Pancreas (tissue), 10 donors: ENCODE measurements at regions not wholly inside any gene's neighbourhood (a gene's known extent, or its start where the extent isn't known, plus 50 kb on each side); places are given as distances from the start of the nearest gene placed in this dataset.

Source experiments
- ATAC-seq, 4 donors: fragments of 200-7000 bp; cut with Tn5 transposase; one replicate each; pipeline versions ENCODE4 v1.8.0 to v1.9.1; 2020; ENCODE audit warnings: mild to moderate bottlenecking in 4 of 4, moderate library complexity in 4 of 4
- DNase-seq, 6 donors: peaks; one replicate each; pipeline ENCODE4 v3.0.0-alpha.2; 2020
- FAIRE-seq: peaks from 2 replicates; lab custom pipeline; 2012; peaks lifted over from hg19 to GRCh38; lab: Jason Lieb, UNC
- H3K27ac ChIP-seq, 4 donors: fragments of 200-600 bp; sonication (generic); 1 replicate in 3 of 4; 2 replicates in 1 of 4; pipeline versions ENCODE4 v1.5.0 to v1.8.0; 2020
- H3K27me3 ChIP-seq, 4 donors: fragments of 200-600 bp; one replicate each; pipeline ENCODE4 v1.8.0; 2021
- H3K36me3 ChIP-seq, 3 donors: fragments of 200-600 bp; sonication (generic) in 1 of 3; one replicate each; pipeline versions ENCODE4 v1.5.0 to v1.8.0; 2020 to 2021
- H3K4me1 ChIP-seq, 3 donors: fragments of 200-600 bp; one replicate each; pipeline ENCODE4 v1.8.0; 2021
- H3K4me3 ChIP-seq, 4 donors: fragments of 200-600 bp; sonication (generic) in 2 of 4; one replicate each; pipeline versions ENCODE4 v1.5.0 to v1.8.0; 2020 to 2021
- H3K9me3 ChIP-seq, 4 donors: fragments of 200-600 bp; one replicate each; pipeline ENCODE4 v1.8.0; 2021
- CTCF ChIP-seq, 4 donors: fragments of 200-600 bp; sonication (generic) in 3 of 4; IDR thresholded peaks; one replicate each; pipeline versions ENCODE4 v1.5.0 to v1.8.0; 2021; ENCODE audit warnings: antibody characterized with exemption in 4 of 4
- WGBS, 2 donors: extraction: QIAGEN DNeasy Blood & Tissue Kit; methylation state at CpG; one replicate each; pipeline ENCODE4 v1.1.7; 2013; 5-methylcytosine and 5-hydroxymethylcytosine counted together
- intact Hi-C, 3 donors: fragments of 100-400 bp; cut with DNase I; formaldehyde crosslinking; loops; one replicate each; pipeline versions ENCODE4 v1.11.1 to v1.14.2; 2022
- donor health status: healthy with polysubstance abuse.
- donor health status: DM: no; HTN: no; CAD: no; lungs with moderate emphysema.
- donor health status: DM: no; HTN: no; CAD: no.
- donor health status: control.
- donor health status: control.
- donor health status: Bipolar disorder and iron deficiency.
- donor health status: DM: yes; HTN: yes; CAD: no.
- donor health status: DM: no; HTN: no; CAD: no.
- donor health status: DM: no; HTN: no; CAD: no.
- donor health status: DM: yes; HTN: yes; CAD: no.

GRCh38 chr6:16987996-16988395, 113.9 kb upstream of the STMND1 start:
- WGBS, 2 donors = 80 to 88% methylated on average over 1 of the region's 1 CpG
- DNase-seq = no peak
- no peak for TF ChIP-seq CTCF (IDR thresholded peaks at IDR 0.05)
- no peaks in the 10 kb centered on the region for H3K36me3 ChIP-seq
- no peaks in the 10 kb centered on the region for H3K9me3 ChIP-seq
- no peaks in the 10 kb centered on the region for H3K4me1 ChIP-seq
- no peaks in the 10 kb centered on the region for H3K27me3 ChIP-seq
- no peak overlapping the region for H3K27ac ChIP-seq
- ATAC-seq = no peak
- H3K4me3 ChIP-seq = no peak overlapping the region
- intact Hi-C loops = no loop called here
- FAIRE-seq = no peak

GRCh38 chr6:16985513-16986284, 116.2 kb upstream of the STMND1 start:
- intact Hi-C loops = no loop called here
- TF ChIP-seq CTCF (IDR thresholded peaks at IDR 0.05) = no peak
- Histone ChIP-seq H3K4me1 (no peaks in the 10 kb centered on the region), H3K36me3 (no peaks in the 10 kb centered on the region), H3K9me3 (no peaks in the 10 kb centered on the region), H3K27ac (no peak overlapping the region), H3K4me3 (no peak overlapping the region), H3K27me3 (no peaks in the 10 kb centered on the region)
- 73 to 81% methylated on average over 10 of the region's 10 CpGs for WGBS, 2 donors
- FAIRE-seq (no peak), ATAC-seq (peak in 2 of 4 donors; percentile 15 to 56), DNase-seq (no peak)

GRCh38 chr6:16982807-16983206, 119.0 kb upstream of the STMND1 start:
- DNase-seq (no peak), ATAC-seq (no peak), FAIRE-seq (no peak)
- no peaks in the 10 kb centered on the region for H3K9me3 ChIP-seq
- H3K36me3 ChIP-seq = no peaks in the 10 kb centered on the region
- intact Hi-C loops = no loop called here
- no peaks in the 10 kb centered on the region for H3K4me1 ChIP-seq
- WGBS, 2 donors = 69 to 80% methylated on average over 3 of the region's 3 CpGs
- H3K27ac ChIP-seq = no peak overlapping the region
- no peak for TF ChIP-seq CTCF (IDR thresholded peaks at IDR 0.05)
- H3K27me3 ChIP-seq = no peaks in the 10 kb centered on the region
- H3K4me3 ChIP-seq = no peak overlapping the region

- no peaks in the 10 kb centered on the region for H3K27me3 ChIP-seq
Observed at GRCh38 chr6:16979677-16980370, 122.0 kb upstream of the STMND1 start.

More at GRCh38 chr6:16979677-16980370, 122.0 kb upstream of the STMND1 start:
- DNase-seq (no peak), FAIRE-seq (no peak), ATAC-seq (no peak)
- Histone ChIP-seq H3K36me3 (no peaks in the 10 kb centered on the region), H3K4me1 (no peaks in the 10 kb centered on the region), H3K4me3 (no peak overlapping the region), H3K9me3 (no peaks in the 10 kb centered on the region), H3K27ac (no peak overlapping the region)
- no peak for TF ChIP-seq CTCF (IDR thresholded peaks at IDR 0.05)
- intact Hi-C loops = no loop called here
- WGBS, 2 donors = 79 to 80% methylated on average over 7 of the region's 7 CpGs
